Skin epidermis (tissue), 12 donors: ENCODE measurements at regions not wholly inside any gene's neighbourhood (a gene's known extent, or its start where the extent isn't known, plus 50 kb on each side); places are given as distances from the start of the nearest gene placed in this dataset.

ENCODE experiments used
- H3K27ac ChIP-seq, 21 experiments: fragments of 200-600 bp; sonication (generic) in 11 of 21; one replicate each; pipeline ENCODE4 v1.5.0; 2020; ENCODE audit warnings: mild to moderate bottlenecking in 3 of 21, inconsistent platforms in 2 of 21, moderate library complexity in 2 of 21
- H3K4me3 ChIP-seq, 7 experiments: fragments of 200-600 bp; sonication (generic) in 2 of 7; one replicate each; pipeline ENCODE4 v1.5.0; 2020; ENCODE audit warnings: inconsistent platforms in 2 of 7, mild to moderate bottlenecking in 2 of 7, moderate library complexity in 1 of 7

DNA sequence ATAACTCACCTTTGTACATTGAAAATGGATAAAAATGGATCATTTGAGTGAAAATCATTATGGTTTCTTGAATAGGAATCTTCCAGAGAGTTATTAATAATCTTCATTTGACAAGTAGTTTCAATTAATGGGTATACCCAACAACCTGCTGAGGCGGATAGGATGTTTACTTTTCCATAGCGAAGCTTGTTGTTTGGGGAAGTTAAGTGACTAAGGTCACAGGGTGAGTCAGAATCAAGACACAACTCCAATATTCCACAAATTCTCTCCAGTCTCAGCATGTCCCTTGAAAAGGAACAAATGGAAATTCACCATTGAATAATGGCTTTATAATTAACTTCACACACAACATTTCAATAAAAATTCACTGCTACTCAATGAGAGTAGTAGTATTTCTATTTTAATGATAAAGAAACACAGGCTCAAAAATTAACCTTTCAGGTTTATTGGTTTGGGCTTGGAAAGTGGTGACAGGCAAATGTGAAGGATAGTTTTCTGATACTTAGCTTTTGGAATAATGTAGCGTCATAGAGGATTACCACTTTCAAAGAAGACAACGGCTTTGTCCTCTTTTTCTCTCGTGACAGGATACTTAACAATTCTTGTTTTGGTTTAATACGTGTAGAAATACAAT, 211.3 kb downstream of the GPD2 start:
- Histone ChIP-seq H3K4me3 (no peak overlapping the region), H3K27ac (no peak overlapping the region)

DNA sequence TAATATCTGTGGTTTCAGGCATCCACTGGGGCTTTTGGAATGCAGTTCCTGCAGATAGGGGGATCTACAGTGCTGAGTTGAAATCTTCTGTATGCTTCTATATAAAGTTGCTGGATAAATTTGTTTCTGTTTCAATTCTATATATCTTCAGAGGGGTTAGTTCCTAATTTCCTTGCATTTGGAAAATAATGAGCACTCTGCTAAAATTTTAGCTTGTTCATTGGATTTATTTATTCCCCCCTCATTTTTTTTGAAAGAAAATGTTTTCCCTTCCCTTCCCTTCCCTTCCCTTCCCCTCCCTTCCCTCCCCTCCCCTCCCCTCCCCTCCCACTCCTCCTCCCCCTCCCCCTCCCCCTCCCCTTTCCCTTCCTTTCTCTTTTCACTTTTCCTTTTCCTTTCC, 212.3 kb downstream of the GPD2 start:
- H3K27ac ChIP-seq: no peak overlapping the region
- no peak overlapping the region for H3K4me3 ChIP-seq

DNA sequence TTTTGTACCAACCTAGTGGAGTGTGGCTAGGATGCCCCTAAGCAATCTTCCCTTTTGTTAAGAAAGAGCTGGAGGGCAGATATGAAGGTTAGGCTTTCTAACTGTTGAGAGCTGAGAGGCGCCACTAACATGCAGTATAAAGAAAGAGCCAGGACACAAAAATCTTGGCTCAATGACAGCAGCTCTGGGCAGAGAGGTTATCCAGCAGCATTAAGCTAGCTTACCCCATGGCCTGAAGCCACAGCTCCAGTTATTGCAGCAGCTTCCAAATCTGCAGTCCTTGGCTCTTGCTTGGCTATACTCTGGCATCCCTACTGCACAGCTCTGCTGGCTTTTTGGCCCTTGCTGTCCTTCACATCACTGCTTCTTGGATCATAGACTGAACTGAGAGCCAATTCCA, 213.4 kb downstream of the GPD2 start:
- no peak overlapping the region for H3K4me3 ChIP-seq
- H3K27ac ChIP-seq: no peak overlapping the region

DNA sequence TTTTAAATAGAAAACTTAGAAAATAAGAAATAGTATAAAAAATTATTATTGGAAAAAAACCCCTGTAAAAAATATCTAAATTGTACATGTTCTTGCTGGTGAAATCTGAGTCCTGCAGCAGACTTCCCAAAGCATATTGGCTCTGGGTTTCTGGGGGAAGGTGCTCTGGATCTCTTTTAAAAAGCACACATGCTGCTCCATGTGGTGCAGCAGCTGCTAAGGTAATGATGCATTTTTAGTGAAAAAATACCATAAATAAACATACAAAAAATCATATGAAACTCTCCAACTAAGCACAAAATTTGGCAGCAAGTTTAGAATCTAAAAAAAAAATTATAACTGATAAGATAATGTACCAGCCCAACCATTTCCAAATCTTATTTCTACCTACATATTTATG, 216.5 kb downstream of the GPD2 start:
- Histone ChIP-seq H3K27ac (no peak overlapping the region), H3K4me3 (no peak overlapping the region)

DNA sequence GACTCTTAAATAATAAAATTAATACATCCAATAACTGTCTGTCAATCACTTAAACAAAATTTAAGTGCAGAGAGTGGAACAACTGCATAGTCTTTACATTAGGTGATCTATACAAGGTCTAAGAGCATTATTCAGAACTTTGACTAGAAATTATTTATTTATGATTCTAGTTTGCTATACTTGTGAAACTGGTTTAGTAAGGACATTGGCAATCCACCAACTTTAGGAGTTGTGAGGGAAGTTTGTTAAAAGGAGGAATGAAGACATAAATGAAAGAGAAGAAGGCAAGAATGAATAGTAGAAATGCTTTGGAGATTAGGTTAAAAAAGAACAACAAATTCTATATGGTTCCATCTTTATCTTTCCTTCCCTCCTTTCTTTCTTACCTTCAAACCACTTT, 217.5 kb downstream of the GPD2 start:
- no peak overlapping the region for H3K27ac ChIP-seq
- H3K4me3 ChIP-seq: no peak overlapping the region

DNA sequence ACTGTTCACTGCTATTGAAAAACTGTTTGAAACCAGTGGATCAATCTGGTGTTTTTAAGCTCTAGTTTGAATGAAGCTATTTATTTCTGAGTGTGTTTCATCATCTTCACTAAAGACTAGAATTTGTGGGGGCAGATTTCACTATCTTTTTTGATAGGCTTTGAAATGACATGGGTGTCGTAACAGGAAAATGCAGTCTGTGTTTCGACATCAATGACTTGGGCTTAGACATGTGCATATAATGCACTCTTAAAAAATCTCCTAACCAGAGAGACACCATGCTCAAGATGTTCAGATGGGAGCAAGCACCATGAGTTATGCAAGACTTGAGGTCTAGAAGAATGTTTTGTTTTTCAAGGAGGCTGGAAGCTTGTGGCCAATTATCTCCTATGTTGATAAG, 221.6 kb downstream of the GPD2 start:
- H3K4me3 ChIP-seq: no peak overlapping the region

DNA sequence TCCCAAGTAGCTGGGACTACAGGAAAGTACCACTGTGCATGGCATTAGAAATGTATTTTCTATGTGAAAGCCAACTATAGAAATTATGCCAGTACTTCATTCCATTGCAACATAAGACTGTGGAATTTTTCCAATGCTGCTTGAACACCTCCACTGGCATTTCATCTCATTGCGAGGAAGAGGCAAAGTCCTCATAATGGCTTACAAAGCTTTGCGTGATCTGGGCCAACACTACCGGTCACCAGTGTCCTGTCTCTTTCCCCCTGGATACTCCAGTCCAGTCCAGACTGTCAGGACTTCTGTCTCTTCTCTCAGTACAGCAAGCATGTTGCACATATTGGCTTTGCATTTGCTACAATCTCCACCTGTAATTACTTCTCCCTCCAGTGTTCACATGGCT, 223.5 kb downstream of the GPD2 start:
- Histone ChIP-seq H3K4me3 (no peak overlapping the region), H3K27ac (no peak overlapping the region)

More for the DNA sequence above, 221.6 kb downstream of the GPD2 start:
- no peak overlapping the region for H3K27ac ChIP-seq

DNA sequence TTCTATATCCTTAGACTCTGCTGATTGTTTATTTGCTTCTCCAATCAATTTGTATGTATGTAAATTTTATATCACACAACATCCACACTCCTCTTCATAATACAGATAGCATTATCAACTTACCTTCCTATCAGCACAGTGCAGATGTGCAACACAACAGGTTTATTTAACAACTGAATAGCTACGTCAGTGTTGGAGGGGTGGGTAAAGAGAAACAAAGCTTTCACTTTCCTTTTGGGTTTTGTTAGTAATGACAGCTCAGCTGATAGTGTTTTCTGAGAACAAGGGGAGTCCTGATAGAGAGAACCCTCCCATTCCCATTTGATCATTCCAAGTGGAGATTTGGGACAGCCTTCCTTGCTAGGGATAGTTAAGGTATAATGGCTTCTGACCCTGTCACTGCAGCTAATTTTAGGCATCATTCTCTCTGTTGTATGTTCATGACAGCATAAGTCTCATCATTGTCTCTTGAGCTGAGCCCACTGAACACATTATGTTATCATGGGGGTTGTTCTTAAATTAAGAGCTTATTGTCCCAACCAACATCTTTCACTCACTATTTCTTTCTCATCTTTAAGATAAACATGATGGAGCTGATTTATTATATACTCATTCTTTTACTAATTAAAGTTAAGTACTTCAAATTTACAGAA, 227.7 kb downstream of the GPD2 start:
- H3K27ac ChIP-seq: no peak overlapping the region
- no peak overlapping the region for H3K4me3 ChIP-seq

DNA sequence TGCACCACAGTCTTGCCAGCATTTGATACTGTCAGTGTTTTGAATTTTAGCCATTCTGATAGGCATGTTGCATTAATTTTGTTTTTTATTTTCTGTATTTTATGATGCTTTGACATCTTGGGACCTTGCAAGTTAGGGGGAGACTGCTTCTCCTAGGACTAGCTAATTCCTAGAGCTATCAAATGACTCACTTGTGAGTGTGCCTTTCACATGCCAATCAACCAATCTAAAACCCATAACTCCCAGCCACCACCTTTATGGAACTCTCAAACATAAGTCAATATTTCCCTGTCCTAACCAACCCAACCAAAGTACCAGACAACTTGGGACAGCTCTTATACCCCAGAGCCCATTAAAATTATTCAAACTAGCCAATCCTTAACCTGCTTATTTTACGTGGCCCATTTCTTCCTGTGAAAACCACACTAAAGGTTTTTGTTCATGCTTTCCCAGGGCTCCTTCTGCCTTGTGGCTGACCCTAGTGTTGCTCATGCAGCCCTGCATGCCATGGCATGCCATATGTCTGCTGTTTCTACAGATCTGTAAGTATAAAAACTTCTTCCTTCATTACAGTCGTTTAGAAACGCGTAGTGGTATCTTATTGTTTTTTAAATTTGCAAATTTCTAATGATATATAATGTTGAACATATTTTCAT, 230.1 kb downstream of the GPD2 start:
- no peak overlapping the region for H3K27ac ChIP-seq
- no peak overlapping the region for H3K4me3 ChIP-seq

DNA sequence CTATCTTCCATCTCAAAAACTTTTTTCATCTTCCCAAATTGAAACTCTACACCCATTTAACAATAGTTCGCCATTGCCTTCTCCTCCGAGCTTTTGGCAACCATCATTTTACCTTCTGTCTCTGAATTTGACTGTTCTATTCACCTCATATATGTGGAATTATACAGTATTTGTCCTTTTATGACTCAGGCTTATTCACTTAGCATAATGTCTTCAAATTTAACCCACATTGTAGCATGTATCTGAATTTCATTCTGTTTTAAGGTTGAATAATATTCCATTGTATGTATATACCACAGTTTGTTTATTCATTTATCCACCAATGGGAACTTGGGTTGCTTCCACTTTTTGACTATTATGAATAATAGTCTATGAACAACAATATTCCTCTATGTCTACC, 233.9 kb downstream of the GPD2 start:
- Histone ChIP-seq H3K4me3 (no peak overlapping the region), H3K27ac (no peak overlapping the region)

DNA sequence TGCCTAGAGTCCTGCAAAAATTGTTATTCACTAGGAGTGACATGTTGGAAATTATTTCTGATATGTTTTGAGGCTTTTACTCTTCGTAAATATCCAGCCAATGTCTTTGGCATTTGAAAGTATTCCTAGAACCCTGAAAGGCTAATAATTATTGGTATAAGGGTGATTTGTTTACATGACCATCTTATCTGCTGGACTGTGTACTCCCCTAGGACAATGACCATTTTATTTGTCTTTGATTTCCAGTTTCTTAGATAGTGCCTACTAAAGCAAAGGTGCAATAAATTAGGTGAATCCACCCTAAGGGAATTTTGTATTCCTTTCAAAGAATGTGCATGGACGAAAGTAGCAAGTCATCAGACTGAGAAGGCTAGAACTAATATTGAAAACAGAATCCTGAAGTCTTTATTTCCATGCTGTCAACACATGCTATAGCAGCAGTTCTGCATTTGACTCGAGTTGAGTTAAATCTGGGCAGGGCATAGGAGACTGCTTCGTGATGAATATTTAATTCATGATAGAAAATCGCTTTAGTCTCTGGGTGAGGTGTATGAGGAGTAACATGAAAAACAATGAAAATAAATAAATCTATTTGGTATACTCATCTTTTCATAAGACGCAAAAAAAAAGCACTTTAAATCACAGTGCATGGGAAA, 235.7 kb downstream of the GPD2 start:
- no peak overlapping the region for H3K27ac ChIP-seq
- H3K4me3 ChIP-seq: no peak overlapping the region

DNA sequence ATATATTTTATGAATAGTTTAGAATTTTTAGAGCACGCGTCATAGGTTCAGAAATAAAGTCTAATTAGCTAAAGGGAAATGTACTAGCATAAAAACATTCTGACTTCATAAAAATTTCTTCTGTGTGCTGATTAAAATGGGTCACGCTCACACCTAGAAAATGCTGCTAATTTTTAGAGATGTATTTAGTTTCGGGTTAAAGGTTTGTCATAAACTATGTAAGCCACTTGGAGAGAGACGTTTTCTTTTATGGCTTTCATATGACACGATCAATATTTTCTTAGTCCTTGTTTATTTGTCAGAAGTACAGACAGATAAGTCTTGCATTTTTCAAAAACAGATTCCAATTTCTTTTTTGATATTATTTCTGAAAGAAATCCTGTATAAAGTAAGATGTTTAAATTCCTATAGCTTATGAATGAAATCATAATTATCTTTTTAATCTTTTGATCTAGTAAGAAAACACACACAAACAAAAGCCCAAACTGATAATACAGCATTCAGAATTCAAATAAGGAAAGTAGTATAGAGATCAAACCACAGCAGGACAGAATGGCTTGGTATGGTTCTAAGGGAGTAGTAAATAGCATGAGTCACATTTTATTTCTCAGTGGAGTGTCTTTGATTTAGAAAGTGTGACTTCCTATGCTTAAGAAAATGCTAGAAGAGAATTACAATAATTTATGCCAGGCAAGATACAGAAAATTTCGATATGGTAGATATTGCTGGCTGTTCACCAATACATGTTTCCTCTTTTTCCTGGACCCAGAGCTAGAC, 236.6 kb downstream of the GPD2 start:
- Histone ChIP-seq H3K27ac (no peak overlapping the region), H3K4me3 (no peak overlapping the region)

DNA sequence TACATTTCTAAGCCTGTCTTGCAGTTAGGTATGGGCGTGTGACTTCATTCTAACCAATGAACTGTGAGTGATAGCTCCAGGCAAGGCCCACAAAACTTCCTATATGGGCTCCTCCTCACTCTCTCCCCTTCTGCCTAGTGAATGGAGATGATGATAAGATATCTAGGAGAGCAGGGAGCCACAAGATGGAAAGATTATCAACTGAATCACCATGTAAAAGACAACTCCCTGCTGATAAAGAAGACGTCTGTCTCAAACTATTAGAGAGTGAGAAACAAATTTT, 237.1 kb downstream of the GPD2 start:
- no peak overlapping the region for H3K4me3 ChIP-seq
- H3K27ac ChIP-seq: no peak overlapping the region

DNA sequence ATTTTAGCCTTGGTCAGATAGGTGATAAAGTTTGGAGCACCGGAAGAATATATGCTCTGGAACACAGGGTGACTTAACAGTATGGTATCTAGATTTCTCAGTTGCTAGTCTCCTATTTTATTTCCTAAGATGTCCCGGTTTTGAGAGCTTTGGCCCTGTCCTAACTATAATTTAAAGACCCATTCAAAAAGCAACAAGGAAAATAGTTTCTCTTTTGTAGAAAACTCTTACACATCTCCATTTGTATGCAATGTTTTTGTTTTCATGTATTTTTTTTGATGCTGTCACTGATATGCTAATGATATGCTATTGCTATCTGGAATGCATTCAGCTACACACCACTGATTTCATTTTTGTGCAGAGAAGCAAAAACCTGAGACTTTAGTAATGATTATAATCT, 237.8 kb downstream of the GPD2 start:
- H3K27ac ChIP-seq: no peak overlapping the region
- no peak overlapping the region for H3K4me3 ChIP-seq

DNA sequence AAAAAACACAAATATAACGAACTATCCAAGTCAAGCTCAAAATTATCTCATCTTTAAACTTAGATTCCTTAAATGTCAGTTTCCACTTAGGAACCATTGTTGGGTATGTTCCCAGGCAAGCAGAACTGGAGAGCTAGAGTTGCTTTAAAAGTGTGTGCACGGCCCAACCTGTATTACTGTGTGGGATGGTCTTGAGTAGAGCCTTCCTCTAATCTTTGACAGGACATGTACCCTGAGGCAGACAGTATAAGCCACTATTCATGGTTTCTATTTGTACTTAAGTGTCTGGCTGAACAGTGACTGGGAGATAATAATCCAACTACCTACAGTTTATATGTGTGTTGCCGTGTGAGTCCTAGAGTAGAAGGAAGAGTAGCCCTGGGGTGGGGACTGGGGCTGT, 239.7 kb downstream of the GPD2 start:
- Histone ChIP-seq H3K27ac (no peak overlapping the region), H3K4me3 (no peak overlapping the region)

DNA sequence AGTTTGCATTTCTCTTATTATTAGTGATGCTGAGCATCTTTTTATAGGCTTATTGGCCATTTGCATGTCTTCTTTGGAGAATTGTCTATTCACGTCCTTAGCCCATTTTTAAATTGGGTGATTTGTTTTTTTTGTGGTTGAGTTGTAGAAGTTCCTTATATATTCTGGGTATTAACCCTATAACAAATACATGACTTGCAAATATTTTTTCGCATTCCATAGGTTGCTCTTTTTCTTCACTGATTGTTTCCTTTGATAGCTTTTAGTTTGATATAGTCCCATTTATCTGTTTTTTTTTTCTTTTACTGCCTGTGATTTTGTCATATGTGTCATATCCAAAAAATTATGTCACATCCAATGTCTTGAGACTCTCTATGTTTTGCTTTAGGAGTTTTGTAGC, 243.6 kb downstream of the GPD2 start:
- Histone ChIP-seq H3K27ac (no peak overlapping the region), H3K4me3 (no peak overlapping the region)

DNA sequence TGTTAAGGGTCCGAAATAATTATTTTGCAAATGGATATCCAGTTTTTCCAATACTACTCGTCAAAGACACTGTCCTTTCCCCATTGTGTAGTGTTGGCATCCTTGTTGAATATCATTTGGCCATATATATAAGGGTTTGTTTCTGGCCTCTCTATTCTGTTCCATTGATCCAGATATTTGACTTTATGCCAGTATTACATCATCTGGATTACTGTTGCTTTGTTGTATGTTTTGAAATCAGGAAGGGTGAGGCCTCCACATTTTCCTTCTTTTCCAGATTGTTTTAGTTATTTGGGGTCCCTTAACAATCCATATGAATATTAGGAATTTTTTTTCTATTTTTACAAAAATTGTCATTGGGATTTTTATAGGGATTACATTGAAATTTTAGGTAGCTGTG, 244.1 kb downstream of the GPD2 start:
- Histone ChIP-seq H3K27ac (no peak overlapping the region), H3K4me3 (no peak overlapping the region)

DNA sequence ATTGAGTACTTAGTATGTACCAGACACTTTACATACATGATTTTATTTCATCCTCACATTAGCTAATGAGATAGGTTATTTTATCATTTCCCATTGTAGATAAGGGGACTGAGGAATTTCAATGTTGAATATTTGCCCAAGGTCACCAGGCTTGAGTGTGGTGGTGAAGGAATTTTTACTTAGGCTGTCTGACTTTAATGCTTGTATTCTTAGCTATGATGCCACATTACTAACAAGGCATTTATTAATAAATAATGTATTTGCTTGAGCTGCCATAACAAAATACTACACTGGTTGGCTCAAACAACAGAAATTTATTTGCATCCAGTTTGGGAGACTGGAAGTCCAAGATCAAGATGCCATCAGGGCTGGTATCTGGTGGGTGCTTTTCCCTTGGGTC, 250.9 kb downstream of the GPD2 start:
- Histone ChIP-seq H3K4me3 (no peak overlapping the region), H3K27ac (no peak overlapping the region)

DNA sequence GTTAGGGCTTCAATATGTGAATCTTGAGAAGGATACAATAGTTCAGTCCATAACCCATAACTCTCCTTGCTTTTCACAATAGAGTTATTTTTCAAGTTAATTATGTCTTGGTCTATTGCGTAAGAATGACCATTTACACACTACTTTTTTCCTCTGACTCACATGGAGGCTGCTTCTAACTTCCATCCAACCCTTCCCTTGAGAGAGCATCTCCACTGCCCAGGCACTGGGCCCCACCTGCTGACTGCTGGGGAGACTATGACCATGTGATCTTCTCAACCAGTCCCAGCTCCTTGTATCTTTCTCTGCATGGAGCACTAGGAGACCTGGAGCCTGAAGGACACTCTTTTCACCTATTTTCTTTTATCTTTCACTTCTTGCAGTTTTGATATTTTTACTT, 251.5 kb downstream of the GPD2 start:
- no peak overlapping the region for H3K27ac ChIP-seq
- no peak overlapping the region for H3K4me3 ChIP-seq

DNA sequence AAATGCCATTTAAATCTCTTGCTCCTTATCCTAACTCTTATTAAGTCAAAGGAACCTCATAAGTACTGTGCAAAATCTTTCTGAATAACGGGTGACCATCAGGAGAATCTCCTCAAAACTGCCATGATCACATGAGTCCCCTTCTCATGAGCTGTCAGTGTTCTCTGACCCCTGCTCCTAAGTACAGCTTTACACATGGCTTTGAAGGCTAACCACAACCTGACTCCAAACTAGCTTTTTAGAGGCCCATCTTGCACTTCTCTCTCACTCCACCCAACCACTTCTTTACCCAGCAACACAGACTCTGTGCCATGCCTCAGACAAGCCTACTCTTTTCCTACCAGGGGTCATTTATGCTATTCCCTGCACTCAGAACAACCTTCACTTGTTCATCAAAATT, 253.8 kb downstream of the GPD2 start:
- H3K4me3 ChIP-seq: no peak overlapping the region
- no peak overlapping the region for H3K27ac ChIP-seq

DNA sequence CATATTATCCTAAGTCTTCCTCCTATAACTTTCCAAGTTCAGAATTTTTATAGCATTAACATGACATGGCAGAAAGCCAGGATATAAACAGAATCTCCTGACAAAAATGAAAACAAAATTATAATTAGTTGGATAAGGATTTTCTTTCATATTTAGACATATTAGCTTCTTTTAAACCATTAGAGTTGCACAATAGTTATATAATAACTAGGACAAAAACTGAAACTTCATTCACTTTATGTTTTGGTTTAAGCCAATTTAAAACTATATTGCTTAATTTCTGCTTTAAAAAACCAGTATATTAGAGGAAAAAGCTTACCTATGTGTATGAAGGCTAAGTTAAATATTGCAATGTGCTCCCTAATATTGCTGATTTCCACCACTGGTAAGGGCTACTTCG, 254.8 kb downstream of the GPD2 start:
- Histone ChIP-seq H3K27ac (no peak overlapping the region), H3K4me3 (no peak overlapping the region)
